Central memory CD4-positive, alpha-beta T cell (primary cell): ENCODE measurements at regions not wholly inside any gene's neighbourhood (a gene's known extent, or its start where the extent isn't known, plus 50 kb on each side); places are given as distances from the start of the nearest gene placed in this dataset.
"Not testable (repeated sequence)": the region's sequence is repeated elsewhere in the genome, so short reads cannot be mapped to it uniquely, and the experiment has no call there.

Source experiments
- DNase-seq: peaks from one replicate; pipeline ENCODE4 v3.0.0; 2022

- DNase-seq, result no peak
Observed at GRCh38 chr1:57532299-57532698, 108.4 kb upstream of the DAB1 start.

GRCh38 chr1:57530911-57531260, 107.0 kb upstream of the DAB1 start:
- not testable (repeated sequence) for DNase-seq

GRCh38 chr1:57530206-57530910, 106.5 kb upstream of the DAB1 start:
- DNase-seq, result no peak

GRCh38 chr1:57522575-57522974, 98.7 kb upstream of the DAB1 start:
- DNase-seq, result no peak

- no peak for DNase-seq
Observed at GRCh38 chr1:57520743-57521515, 97.1 kb upstream of the DAB1 start.

GRCh38 chr1:57518496-57518895, 94.6 kb upstream of the DAB1 start:
- no peak for DNase-seq

GRCh38 chr1:57517587-57518374, 93.9 kb upstream of the DAB1 start:
- no peak for DNase-seq

- no peak for DNase-seq
Observed at GRCh38 chr1:57512386-57512785, 88.5 kb upstream of the DAB1 start.

- no peak for DNase-seq
Observed at GRCh38 chr1:57506941-57507340, 83.1 kb upstream of the DAB1 start.

- DNase-seq, result no peak
Observed at GRCh38 chr1:57503337-57503736, 79.5 kb upstream of the DAB1 start.

GRCh38 chr1:57500136-57500830, 76.4 kb upstream of the DAB1 start:
- no peak for DNase-seq

GRCh38 chr1:57494530-57495079, 70.7 kb upstream of the DAB1 start:
- DNase-seq, result no peak

GRCh38 chr1:57492586-57493226, 68.8 kb upstream of the DAB1 start:
- no peak for DNase-seq

- DNase-seq, result no peak
Observed at GRCh38 chr1:57489358-57490036, 65.6 kb upstream of the DAB1 start.

- DNase-seq, result no peak
Observed at GRCh38 chr1:57485643-57486042, 61.8 kb upstream of the DAB1 start.

- no peak for DNase-seq
Observed at GRCh38 chr1:57483954-57484353, 60.1 kb upstream of the DAB1 start.

GRCh38 chr1:57479471-57479870, 55.6 kb upstream of the DAB1 start:
- DNase-seq, result no peak

- DNase-seq, result no peak
Observed at GRCh38 chr1:57475366-57475765, 51.5 kb upstream of the DAB1 start.

- no peak for DNase-seq
Observed at GRCh38 chr1:57474137-57474750, 50.4 kb upstream of the DAB1 start.
